Liver (tissue), 8 donors: ENCODE measurements at regions not wholly inside any gene's neighbourhood (a gene's known extent, or its start where the extent isn't known, plus 50 kb on each side); places are given as distances from the start of the nearest gene placed in this dataset.
A peak's percentile ranks its signal among the peaks of the same experiment; 100 is the strongest.

ENCODE experiments used
- DNase-seq: peaks from one replicate; pipeline ENCODE4 v3.0.0-alpha.2; 2017; ENCODE audit warnings: low spot score
- H3K27ac ChIP-seq, 2 donors: one replicate each; pipeline ENCODE4 v1.7.0; 2013; ENCODE audit warnings: inconsistent platforms in 2 of 2, low read length in 2 of 2, control low read depth in 1 of 2, low read depth in 1 of 2, mild to moderate bottlenecking in 1 of 2
- H3K27me3 ChIP-seq, 4 donors: one replicate each; pipeline versions ENCODE4 v1.6.1 to v1.7.0; 2013; ENCODE audit warnings: low read length in 3 of 4, inconsistent platforms in 1 of 4, mild to moderate bottlenecking in 1 of 4, moderate library complexity in 1 of 4; ENCODE audit not compliant: control insufficient read depth in 4 of 4, insufficient read depth in 4 of 4
- H3K36me3 ChIP-seq, 4 donors: one replicate each; pipeline versions ENCODE4 v1.6.1 to v1.7.0; 2013; ENCODE audit warnings: low read length in 3 of 4, mild to moderate bottlenecking in 3 of 4, low read depth in 1 of 4, moderate library complexity in 1 of 4; ENCODE audit not compliant: control insufficient read depth in 4 of 4, insufficient read depth in 3 of 4
- H3K4me1 ChIP-seq, 4 donors: one replicate each; pipeline versions ENCODE4 v1.6.1 to v1.7.0; 2013; ENCODE audit warnings: low read length in 3 of 4, mild to moderate bottlenecking in 3 of 4, moderate library complexity in 1 of 4; ENCODE audit not compliant: control insufficient read depth in 4 of 4, insufficient read depth in 4 of 4
- H3K4me3 ChIP-seq, 3 donors: one replicate each; pipeline versions ENCODE4 v1.6.1 to v1.7.0; 2013; ENCODE audit warnings: low read length in 3 of 3, control low read depth in 1 of 3, low read depth in 1 of 3, mild to moderate bottlenecking in 1 of 3
- H3K9ac ChIP-seq, 2 donors: one replicate each; pipeline ENCODE4 v1.7.0; 2013; ENCODE audit warnings: low read length in 2 of 2, mild to moderate bottlenecking in 2 of 2, moderate library complexity in 2 of 2, control low read depth in 1 of 2, low read depth in 1 of 2
- H3K9me3 ChIP-seq, 4 donors: one replicate each; pipeline versions ENCODE4 v1.6.1 to v1.7.0; 2013; ENCODE audit warnings: low read length in 3 of 4; ENCODE audit not compliant: control insufficient read depth in 4 of 4
- CTCF ChIP-seq: fragments of 150-350 bp; IDR thresholded peaks from 2 replicates; pipeline ENCODE4 v1.5.1; 2017; ENCODE audit warnings: improper control_type of control experiment, low read depth, low read length; ENCODE audit not compliant: missing input control
- FOXA1 ChIP-seq: IDR thresholded peaks from 2 replicates; pipeline ENCODE4 v1.6.1; 2016; ENCODE audit warnings: antibody characterized with exemption
- GABPA ChIP-seq, 2 donors: IDR thresholded peaks in 1 of 2; conservative IDR thresholded peaks in 1 of 2; 2 replicates each; pipeline ENCODE4 v1.6.1; 2016; ENCODE audit warnings: antibody characterized with exemption in 2 of 2, mild to moderate bottlenecking in 1 of 2, moderate library complexity in 1 of 2
- HNF4A ChIP-seq, 2 donors: conservative IDR thresholded peaks; 2 replicates each; pipeline ENCODE4 v1.6.1; 2016; ENCODE audit warnings: antibody characterized with exemption in 2 of 2, mild to moderate bottlenecking in 2 of 2
- JUND ChIP-seq, 2 donors: IDR thresholded peaks; 2 replicates each; pipeline ENCODE4 v1.6.1; 2016; ENCODE audit warnings: antibody characterized with exemption in 2 of 2
- NR2F2 ChIP-seq: IDR thresholded peaks from 2 replicates; pipeline ENCODE4 v1.6.1; 2016; ENCODE audit warnings: antibody characterized with exemption
- RAD21 ChIP-seq, 2 donors: IDR thresholded peaks; 2 replicates each; pipeline ENCODE4 v1.6.1; 2016; ENCODE audit warnings: antibody characterized with exemption in 2 of 2, mild to moderate bottlenecking in 2 of 2
- RXRA ChIP-seq, 2 donors: IDR thresholded peaks; 2 replicates each; pipeline ENCODE4 v1.6.1; 2017 to 2018; ENCODE audit warnings: antibody characterized with exemption in 2 of 2, mild to moderate bottlenecking in 1 of 2
- TAF1 ChIP-seq: conservative IDR thresholded peaks from 2 replicates; pipeline ENCODE4 v1.6.1; 2016; ENCODE audit warnings: antibody characterized with exemption, mild to moderate bottlenecking
- YY1 ChIP-seq: IDR thresholded peaks from 2 replicates; pipeline ENCODE4 v1.6.1; 2016; ENCODE audit warnings: antibody characterized with exemption, mild to moderate bottlenecking
- WGBS: extraction: QIAGEN DNeasy Blood & Tissue Kit; methylation state at CpG from one replicate; pipeline ENCODE4 v1.1.7; 2013; 5-methylcytosine and 5-hydroxymethylcytosine counted together
- TF ChIP-seq, protein P1 (sequence below): IDR thresholded peaks from 2 replicates; pipeline ENCODE4 v1.6.1; 2016; ENCODE audit warnings: antibody characterized with exemption
- TF ChIP-seq, protein P2 (sequence below): IDR thresholded peaks from 2 replicates; pipeline ENCODE4 v1.6.1; 2016; ENCODE audit warnings: antibody characterized with exemption
- donor health status: healthy.
- donor health status: healthy.
- donor health status: healthy.
- donor health status: healthy.
- donor health status: healthy.

DNA sequence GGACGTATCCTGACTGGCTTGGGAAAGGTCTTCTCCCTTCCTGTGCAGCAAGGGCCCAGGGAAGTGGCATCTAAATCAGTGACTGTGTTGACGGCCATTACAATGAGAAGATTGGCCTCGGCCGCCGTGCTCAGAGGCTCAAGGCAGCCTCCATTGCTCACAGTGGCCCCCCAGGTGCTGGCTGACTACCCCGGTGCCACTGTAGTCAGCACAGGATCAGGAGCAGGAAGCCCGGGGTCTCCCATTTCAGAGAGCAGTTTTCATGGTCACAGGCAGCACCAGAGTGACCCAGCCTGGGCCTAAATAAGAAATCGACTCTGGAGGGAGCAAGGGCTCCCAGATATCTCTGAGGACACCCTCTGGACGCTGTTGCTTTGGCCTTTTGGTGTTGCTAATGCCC is 219.4 kb upstream of the ARL4C start:
- H3K36me3 ChIP-seq: no peaks in the 10 kb centered on the region
- TF ChIP-seq TAF1: no peak
- no peak for TF ChIP-seq RXRA (IDR thresholded peaks at IDR 0.05)
- no peak for TF ChIP-seq JUND (IDR thresholded peaks at IDR 0.05)
- TF ChIP-seq CTCF: no peak
- no peak for TF ChIP-seq RAD21 (IDR thresholded peaks at IDR 0.05)
- TF ChIP-seq, protein P1, sequence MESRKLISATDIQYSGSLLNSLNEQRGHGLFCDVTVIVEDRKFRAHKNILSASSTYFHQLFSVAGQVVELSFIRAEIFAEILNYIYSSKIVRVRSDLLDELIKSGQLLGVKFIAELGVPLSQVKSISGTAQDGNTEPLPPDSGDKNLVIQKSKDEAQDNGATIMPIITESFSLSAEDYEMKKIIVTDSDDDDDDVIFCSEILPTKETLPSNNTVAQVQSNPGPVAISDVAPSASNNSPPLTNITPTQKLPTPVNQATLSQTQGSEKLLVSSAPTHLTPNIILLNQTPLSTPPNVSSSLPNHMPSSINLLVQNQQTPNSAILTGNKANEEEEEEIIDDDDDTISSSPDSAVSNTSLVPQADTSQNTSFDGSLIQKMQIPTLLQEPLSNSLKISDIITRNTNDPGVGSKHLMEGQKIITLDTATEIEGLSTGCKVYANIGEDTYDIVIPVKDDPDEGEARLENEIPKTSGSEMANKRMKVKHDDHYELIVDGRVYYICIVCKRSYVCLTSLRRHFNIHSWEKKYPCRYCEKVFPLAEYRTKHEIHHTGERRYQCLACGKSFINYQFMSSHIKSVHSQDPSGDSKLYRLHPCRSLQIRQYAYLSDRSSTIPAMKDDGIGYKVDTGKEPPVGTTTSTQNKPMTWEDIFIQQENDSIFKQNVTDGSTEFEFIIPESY: no peak
- TF ChIP-seq GABPA (IDR thresholded peaks at IDR 0.05 in 1 of 2, conservative IDR thresholded peaks at IDR 0.05 in 1 of 2): no peak
- TF ChIP-seq, protein P2, sequence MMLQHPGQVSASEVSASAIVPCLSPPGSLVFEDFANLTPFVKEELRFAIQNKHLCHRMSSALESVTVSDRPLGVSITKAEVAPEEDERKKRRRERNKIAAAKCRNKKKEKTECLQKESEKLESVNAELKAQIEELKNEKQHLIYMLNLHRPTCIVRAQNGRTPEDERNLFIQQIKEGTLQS: no peak
- H3K4me3 ChIP-seq: no peak overlapping the region
- H3K27me3 ChIP-seq: no peaks in the 10 kb centered on the region
- WGBS: 93% methylated on average over 9 of the region's 9 CpGs
- H3K27ac ChIP-seq: no peak overlapping the region
- H3K9ac ChIP-seq: no peak overlapping the region
- DNase-seq: no peak
- H3K4me1 ChIP-seq: no peaks in the 10 kb centered on the region
- H3K9me3 ChIP-seq: no peaks in the 10 kb centered on the region

DNA sequence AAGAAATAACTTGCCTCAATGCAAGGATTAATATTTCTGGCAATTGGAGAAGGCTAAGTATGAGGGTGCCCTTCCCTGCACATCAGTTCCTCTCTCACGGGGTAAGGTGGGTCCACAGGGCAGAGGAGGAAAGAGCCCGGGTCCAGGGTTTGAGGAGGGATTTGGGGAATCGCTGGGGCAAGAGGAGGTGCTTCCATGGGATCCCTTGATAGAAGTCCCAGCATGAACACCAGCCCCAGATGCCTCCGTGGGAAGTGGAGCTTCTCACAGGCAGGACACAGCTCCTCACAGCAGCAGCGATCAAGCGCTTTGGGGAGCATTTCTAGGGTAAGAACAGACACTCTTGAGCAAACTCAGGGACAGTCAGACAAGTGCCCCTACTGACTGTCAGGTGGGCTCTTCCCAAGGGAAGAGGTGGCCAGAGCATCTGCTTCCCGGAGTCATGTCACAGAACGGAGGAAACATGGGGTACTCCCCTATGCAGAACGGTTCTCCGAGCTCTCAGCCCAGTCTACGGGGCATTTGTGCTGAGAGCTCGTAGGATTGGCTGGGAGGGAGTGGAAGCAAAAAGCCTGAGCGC is 218.9 kb upstream of the ARL4C start:
- Histone ChIP-seq H3K27ac (no peak overlapping the region), H3K9me3 (no peaks in the 10 kb centered on the region), H3K27me3 (no peaks in the 10 kb centered on the region), H3K4me1 (no peaks in the 10 kb centered on the region), H3K9ac (no peak overlapping the region), H3K4me3 (no peak overlapping the region), H3K36me3 (no peaks in the 10 kb centered on the region)
- DNase-seq: no peak
- no peak for TF ChIP-seq GABPA (IDR thresholded peaks at IDR 0.05 in 1 of 2, conservative IDR thresholded peaks at IDR 0.05 in 1 of 2)
- no peak for TF ChIP-seq RAD21 (IDR thresholded peaks at IDR 0.05)
- TF ChIP-seq YY1: no peak
- TF ChIP-seq FOXA1: no peak
- TF ChIP-seq NR2F2: no peak
- 95% methylated on average over 13 of the region's 13 CpGs for WGBS

DNA sequence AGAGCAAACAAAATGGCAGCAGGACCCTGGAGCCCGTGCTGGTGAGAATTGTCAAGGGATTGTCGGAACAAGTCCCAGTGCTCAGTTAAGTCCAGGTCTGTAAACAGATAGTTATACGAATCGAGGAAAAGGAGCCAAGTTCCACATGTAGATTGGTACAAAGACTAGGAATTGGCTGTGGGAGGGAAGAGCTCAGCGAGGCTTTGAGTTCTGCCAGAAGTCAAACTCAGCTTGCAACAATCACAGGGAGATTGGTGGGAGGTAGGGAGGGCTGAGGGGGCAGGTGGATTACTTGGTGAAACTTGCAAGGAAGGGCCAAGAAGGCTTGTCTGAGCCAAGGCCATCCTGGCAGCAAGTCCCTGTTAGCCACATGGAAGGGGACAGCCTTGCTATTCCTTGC is 217.8 kb upstream of the ARL4C start:
- Histone ChIP-seq H3K27me3 (no peaks in the 10 kb centered on the region), H3K9me3 (no peaks in the 10 kb centered on the region), H3K9ac (no peak overlapping the region), H3K4me3 (no peak overlapping the region), H3K4me1 (no peaks in the 10 kb centered on the region), H3K27ac (no peak overlapping the region), H3K36me3 (no peaks in the 10 kb centered on the region)
- no peak for TF ChIP-seq FOXA1
- TF ChIP-seq, protein P2: no peak
- no peak for TF ChIP-seq GABPA (IDR thresholded peaks at IDR 0.05 in 1 of 2, conservative IDR thresholded peaks at IDR 0.05 in 1 of 2)
- peak in 1 of 2 donors; percentile 40 for TF ChIP-seq HNF4A (conservative IDR thresholded peaks at IDR 0.05)
- DNase-seq: no peak
- 56% methylated on average over 5 of the region's 5 CpGs for WGBS
